ENCODE measurements at regions not wholly inside any gene's neighbourhood (a gene's known extent, or its start where the extent isn't known, plus 50 kb on each side); places are given as distances from the start of the nearest gene placed in this dataset.

GRCh38 chr10:71025535-71025934 is 137.2 kb upstream of the PCBD1 start:
- DNase-seq: no peak

DNA sequence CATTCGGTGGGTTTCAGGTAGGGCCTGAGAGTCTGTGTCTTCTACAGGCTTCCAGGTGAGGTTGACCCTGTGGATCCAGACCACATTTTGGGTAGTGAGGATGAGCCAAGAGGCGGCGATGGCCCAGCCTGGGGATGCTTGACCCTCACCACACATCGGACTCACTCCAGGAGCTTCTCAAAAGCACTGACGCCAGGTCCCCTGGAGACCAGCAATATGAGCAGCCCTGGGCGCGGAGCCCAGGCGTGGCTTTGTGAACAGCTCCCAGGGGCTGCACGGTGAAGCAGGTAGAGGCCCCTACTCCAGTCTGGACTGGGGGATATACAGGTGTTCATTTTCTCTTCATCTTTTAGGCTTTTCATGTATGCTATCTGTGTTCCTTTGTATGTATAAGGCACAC is 139.7 kb upstream of the PCBD1 start:
- no peak for DNase-seq

DNA sequence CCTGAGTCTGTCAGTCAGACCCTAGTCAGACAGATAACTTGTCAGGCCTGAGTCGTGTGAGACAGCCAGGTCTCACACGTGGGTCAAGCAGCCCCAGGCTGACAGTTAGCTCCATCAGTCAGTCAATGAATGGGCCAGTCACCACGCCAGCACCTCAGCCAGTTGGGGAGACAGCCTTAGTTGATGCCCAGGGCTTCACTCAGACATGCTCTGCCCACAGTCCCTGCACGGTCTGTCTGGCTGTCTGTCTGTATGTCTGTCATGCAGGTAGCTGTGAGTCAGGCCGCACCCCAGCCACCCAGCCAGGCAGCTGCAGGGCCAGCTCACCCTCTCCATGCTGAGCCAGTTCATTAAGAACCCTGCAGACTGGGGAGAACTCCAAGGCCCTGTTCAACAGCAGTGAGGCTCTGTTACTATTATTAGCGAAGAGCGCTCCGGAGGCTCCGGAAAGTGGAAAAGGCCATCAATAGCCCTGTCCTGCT is 141.1 kb upstream of the PCBD1 start:
- DNase-seq: no peak

- no peak for DNase-seq
Measured at GRCh38 chr10:71029907-71030306, 141.5 kb upstream of the PCBD1 start.

GRCh38 chr10:71031026-71031425 is 142.7 kb upstream of the PCBD1 start:
- DNase-seq: no peak

DNA sequence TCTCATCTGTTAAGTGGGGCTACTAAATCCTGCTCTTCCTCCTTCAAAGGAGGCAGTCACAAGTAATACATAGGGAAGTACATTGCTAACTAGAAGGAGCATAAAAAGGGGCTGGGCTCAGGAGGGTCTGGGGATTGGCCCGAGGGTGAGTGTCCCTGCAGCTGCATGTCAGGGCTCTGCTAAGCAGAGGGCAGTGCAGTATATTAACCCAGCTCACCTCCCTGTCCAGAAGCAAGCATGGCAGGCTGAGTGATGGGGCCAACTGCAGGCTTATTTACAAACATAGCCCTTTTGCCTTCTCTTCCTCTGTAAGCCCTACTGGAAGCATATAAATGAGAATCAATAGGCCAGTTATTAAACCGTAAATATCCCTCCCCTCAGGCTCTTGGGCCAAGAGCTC is 143.2 kb upstream of the PCBD1 start:
- DNase-seq: no peak

- DNase-seq: no peak
Measured at GRCh38 chr10:71032887-71033286, 144.5 kb upstream of the PCBD1 start.

DNA sequence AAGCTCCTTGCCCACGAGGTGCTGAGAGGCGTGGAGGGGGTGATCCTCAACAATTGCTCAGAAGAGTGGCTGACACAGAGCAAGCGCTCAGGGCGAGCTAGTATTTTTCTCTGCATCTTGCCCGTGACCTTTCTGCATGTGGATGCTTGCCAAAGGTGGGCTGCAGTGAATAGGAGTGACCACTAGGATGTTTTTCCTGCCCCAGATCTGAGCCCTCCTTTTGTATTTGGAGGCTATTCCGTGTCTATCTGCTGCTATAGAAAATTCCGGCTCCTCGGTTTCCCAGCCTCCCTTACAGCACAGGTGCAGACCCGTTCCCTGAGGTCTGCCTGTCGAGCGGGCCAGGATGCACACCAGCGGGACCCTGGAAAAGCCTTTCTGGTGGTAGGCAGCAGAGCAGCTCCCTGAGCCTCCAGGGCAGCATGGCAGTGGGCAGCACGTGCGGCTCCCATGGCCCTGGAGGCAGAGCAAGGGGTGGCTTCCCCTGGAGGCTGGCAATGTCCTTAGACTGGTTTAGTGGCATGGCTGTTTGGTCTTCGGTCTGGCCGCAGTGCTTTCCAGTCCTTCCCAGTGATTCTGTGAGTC is 145.1 kb upstream of the PCBD1 start:
- no peak for DNase-seq

DNA sequence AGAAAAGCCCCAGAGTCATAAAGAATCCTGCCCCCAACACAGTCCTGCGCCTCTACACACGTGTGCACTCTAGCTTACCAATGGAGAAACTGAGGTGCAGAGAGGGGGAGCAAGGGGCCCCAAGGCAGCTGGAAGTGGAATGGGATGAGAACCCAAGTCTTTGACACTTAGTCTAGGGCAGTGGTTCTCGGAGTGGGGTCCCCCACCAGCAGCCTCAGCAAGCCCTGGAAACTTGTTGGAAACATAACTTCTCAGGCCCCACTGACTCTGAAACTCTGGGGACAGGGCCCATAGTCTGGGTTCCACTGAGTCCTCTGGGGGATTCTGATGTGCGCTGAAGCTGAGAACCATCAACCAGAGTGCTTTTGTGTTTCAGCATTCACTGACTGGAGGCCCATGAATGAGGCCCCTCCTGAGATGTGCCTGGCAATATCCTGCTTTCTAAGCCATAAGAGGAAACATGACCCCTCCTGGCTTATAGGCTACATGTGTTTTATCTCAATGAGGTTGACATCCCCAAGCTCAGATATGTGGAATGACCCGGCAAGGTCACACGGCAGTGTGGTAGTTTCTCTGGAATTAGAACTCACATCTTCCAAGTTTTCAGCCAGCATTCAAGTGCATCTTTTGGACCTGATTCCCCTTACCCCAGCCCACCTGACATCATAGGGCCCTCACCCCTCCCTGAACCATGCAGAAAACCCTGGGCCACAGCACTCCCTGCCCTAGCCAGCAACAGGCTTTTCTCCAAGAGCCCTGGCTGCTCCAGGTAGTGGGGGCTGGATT is 147.3 kb upstream of the PCBD1 start:
- no peak for DNase-seq

DNA sequence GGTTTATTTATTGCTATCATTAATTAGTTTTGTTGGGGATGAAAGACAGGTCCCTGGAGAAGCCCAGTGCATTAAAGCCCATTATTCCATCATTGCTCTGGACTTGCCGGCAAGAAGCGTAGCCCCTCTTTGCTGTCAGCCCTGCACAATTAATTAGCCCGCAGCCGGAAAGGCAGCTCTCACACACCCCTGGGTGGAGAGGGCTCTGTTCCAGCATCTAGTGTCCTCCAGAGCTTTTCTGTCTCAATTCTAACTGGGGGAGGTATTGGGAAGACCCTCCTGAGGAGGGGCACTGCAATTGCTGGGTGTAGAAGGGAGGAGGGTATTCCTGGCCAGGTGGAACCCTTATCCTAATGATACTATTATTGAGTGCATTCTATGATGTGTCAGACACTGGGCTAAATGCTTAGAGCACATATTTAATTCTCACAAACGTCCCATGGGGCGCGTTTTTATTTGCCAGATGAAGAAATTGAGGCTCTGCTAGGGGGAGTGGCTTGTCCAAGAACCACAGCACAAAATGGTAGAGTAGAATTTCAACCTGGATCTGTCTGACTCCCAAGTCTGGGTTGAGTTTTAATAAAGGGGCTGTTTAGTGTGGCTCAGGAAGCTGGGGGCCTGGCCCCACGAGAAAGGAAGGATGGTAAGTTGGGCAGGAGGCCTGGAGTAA is 148.1 kb upstream of the PCBD1 start:
- DNase-seq: no peak

DNA sequence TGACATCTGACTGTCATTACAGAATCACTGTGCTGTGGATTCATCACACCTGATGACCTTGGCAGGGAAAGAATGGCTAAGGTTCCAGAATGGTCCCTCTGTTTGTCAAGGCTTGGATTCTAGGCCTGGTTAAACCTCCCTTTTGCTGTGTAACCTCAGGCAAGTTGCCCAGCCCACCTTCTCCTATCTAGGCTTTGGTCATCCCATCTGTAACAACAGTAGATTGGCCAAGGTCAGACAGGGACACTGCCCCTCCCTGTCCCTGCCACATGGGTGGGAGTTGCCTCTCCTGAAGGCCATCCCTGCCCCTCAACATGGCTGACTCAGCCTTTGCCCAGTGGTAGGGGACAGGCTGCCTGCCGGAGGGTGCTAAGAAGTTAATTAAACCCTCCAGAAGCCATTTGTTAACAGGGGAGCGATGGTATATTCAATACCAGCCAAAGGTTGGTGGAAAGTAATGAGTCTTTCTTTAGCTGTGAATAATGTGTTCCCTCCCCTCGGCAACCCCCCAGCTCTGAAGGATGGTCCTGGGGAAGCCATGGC is 149.8 kb upstream of the PCBD1 start:
- no peak for DNase-seq

DNA sequence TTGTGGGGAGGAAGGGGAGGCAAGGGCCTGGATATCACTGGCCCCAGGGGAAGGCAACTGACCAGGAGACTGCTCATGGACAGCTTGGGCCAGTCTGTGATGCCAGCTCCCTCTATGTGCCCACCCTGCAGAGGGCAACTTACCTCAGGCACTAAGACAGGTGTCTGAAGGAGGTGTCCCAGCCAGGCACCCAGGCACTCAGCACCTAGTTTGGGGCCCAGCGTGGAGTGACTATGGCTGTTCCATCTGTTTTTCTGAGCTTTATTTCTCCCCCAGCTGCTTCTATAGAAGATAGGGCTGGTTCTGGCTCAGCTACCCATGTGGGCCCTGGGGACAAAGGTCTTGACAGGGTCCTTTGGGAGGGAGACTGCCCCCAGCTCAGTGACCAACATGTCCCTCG is 150.6 kb upstream of the PCBD1 start:
- no peak for DNase-seq

- DNase-seq: no peak
Measured at GRCh38 chr10:71039551-71039950, 151.2 kb upstream of the PCBD1 start.

DNA sequence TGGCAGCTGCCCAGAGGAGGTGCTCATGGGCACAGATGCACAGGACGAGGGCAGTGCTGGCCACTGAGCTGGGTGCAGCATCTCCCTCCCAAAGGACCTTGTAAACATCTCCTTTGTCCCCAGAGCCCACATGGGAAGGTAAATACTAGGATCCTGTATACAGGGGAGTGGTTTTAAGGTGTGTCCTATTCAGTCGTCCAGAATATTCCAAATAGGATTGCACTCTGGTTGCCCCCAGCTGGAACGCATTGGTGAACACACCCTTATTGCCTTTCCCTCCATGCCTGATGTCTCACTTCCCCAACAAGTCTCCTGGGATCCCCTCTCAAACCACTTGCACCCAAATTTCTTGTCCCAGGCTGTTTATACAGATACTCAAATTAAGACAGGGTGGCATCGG is 152.0 kb upstream of the PCBD1 start:
- no peak for DNase-seq

DNA sequence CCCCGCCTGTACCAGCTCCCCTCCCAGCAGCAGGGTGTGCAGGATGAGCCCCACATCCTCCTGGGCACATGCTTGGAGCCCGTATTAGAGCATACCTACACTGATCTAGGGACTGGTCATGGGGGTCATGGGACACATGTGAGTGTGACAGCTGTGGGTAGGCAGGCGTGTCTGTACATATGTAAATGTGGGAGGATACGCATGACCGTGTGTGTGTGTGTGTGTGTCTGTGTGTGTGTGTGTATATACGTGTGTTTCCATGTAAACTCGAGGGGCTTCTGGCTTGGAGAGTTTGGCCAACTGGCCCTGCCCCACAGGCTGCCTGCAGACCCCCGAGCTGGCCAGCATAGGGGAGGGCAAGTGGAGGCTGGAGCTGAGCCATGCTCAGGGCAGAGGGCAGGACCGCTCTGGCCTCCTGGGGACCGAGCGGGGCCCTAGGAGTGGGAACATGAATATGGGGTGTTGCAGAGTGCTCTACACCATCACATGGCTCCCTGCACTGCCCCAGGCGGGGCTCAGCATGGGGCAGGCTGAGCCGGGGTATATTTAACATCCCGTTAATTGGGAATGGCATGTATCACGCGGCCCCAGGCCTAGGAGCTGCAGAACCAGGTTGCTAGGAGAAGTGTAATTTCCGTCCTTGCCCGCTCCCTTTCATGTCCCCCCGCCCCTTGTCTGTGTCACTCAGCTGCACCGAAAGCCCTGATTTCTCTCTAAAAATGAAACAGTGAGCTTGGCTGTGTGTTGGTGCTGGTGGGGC is 152.7 kb upstream of the PCBD1 start:
- DNase-seq: no peak

GRCh38 chr10:71042216-71042615 is 153.9 kb upstream of the PCBD1 start:
- DNase-seq: no peak

GRCh38 chr10:71042699-71043098 is 154.3 kb upstream of the PCBD1 start:
- DNase-seq: no peak

- DNase-seq: no peak
Measured at GRCh38 chr10:71043858-71044257, 155.5 kb upstream of the PCBD1 start.

DNA sequence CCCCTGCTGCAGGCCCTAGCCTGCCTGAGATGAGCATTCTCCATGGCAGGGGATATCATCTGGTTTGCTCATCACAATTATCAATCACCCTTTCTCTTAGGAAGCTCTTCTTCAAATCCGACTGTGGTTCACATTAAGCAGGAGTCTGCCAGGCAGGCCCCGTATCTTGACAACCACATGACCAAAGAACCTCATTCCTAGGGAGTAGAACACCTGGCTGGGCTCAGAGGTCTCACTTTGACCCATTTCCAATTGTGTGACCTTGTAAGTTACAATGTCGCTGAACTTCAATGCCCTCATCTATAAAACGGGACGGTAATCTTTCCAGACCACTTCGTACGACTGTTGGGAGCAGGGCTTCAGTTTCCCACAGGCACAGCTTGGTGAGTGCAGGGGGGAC is 156.4 kb upstream of the PCBD1 start:
- no peak for DNase-seq

DNA sequence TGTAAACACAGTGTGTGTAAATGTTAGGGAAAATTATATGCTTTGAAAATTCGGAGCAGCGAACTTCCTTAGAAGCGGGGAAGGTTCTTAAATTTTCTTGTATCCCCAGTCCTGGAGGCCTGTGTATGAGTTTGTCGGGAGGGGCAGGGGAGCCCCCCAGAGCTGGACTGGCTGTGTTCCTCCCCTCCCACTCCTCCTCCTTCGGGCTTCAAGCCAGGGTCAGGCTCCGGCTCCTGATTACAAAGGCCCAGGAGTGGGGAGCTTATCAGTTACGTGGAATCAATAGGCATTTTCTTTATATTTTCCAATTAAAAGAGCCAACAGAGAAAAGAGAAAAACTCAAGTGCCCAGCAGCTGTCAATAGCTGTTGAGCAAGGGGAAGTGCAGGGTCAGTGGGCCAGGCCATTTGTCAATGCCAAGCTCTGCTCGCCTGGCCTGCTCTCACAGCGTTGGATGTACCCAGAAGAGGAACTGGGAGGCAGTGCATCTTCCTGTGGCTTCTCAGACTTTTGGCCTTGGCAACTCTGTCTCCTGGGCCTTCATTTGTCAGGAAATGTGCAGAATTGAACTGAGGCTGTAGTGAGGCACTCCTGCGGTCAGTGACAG is 156.9 kb upstream of the PCBD1 start:
- no peak for DNase-seq

GRCh38 chr10:71045936-71046335 is 157.6 kb upstream of the PCBD1 start:
- no peak for DNase-seq

DNA sequence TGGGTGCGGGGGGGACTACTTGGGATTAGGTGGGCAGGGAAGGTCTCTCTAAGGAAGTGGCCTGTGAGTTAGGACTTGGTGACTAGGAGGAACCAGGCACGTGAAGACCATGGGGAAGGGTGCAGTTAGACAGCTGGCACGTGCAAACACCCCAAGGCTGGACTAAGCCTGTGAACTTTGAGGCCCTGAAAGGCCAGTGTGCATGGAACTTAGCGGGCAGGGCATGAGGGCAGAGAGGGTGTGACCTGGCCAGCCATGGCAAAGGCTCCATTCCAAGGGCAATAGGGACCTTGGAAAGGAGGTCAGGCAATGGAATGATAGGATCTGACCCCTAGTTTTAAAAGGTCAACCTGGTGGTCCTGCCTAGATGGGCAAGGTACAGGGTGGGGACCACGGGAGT is 158.4 kb upstream of the PCBD1 start:
- DNase-seq: no peak

Measured in NCI-H510A (cell line).